Urinary bladder (tissue), 3 donors: ENCODE measurements at regions not wholly inside any gene's neighbourhood (a gene's known extent, or its start where the extent isn't known, plus 50 kb on each side); places are given as distances from the start of the nearest gene placed in this dataset.

Experiments
- DNase-seq: peaks from one replicate; pipeline ENCODE4 v3.0.0-alpha.2; 2015; ENCODE audit errors: extremely low spot score
- H3K27ac ChIP-seq: one replicate; pipeline ENCODE4 v1.5.1; 2013; ENCODE audit warnings: low read depth, mild to moderate bottlenecking, moderate library complexity
- H3K36me3 ChIP-seq: one replicate; pipeline ENCODE4 v1.6.1; 2013; ENCODE audit warnings: mild to moderate bottlenecking, moderate library complexity; ENCODE audit not compliant: insufficient read depth
- H3K4me1 ChIP-seq: one replicate; pipeline ENCODE4 v1.6.1; 2013; ENCODE audit warnings: mild to moderate bottlenecking, moderate library complexity; ENCODE audit not compliant: insufficient read depth
- H3K4me3 ChIP-seq: one replicate; pipeline ENCODE4 v1.5.1; 2013; ENCODE audit warnings: low read depth, low read length
- WGBS: extraction: QIAGEN DNeasy Blood & Tissue Kit; methylation state at CpG from one replicate; pipeline ENCODE4 v1.1.7; 2013; 5-methylcytosine and 5-hydroxymethylcytosine counted together
- donor health status: healthy with polysubstance abuse.
- donor health status: healthy.

- no peaks in the 10 kb centered on the region for H3K4me1 ChIP-seq
- no peaks in the 10 kb centered on the region for H3K36me3 ChIP-seq
- H3K4me3 ChIP-seq: no peak overlapping the region
- WGBS: 72% methylated on average over 2 of the region's 2 CpGs
- H3K27ac ChIP-seq: no peak overlapping the region
- no peak for DNase-seq
Measured at GRCh38 chr12:93944911-93945310, 203.5 kb upstream of the PLXNC1 start.

DNA sequence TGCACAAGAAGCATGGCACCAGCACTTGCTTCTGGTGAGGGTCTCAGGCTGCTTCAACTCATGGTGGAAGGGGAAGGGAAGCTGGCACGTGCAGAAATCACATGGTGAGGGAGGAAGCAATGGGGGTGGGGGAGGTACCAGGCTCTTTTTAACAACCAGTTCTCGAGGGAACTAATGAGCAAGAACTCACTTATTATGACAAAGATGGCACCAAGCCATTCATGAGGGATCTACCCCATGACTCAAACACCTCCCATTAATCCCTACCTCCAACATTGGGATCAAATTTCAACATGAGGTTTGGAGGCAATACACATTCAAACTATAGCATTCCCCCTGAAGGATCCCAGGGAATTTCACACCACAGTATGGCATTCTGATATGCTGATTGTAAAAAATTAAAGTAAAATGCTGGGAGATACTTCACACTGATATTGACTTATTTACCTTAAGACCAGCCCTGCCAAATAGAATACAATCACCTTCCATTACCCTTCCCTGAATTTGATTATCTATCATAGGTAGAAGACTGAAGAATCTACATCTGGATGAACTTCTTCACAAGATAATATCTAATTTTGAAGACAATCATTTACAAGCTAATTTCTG lies 201.7 kb upstream of the PLXNC1 start:
- no peaks in the 10 kb centered on the region for H3K4me1 ChIP-seq
- no peak overlapping the region for H3K27ac ChIP-seq
- DNase-seq: no peak
- WGBS: 58% methylated on average over 2 of the region's 2 CpGs
- no peaks in the 10 kb centered on the region for H3K36me3 ChIP-seq
- no peak overlapping the region for H3K4me3 ChIP-seq

DNA sequence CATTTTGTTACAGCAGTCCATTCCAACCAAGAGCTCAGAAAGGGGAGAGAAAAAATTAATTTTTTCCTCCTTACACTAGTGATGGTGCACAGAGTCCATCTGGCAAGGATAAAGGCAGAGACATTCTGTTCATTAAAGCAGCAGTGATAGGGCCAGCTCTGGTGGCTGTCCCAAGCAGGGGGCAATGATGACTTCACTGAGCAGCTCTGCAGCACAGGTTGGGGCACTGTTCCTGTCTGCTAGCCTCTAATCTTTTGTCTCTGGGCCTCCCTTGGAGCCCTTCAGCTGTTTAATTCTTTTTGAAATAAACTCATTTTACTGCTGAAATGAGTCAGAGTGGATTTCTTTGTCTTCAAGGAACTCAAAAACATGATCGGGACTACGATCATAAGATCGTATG lies 200.9 kb upstream of the PLXNC1 start:
- 93% methylated on average over 3 of the region's 3 CpGs for WGBS
- Histone ChIP-seq H3K36me3 (no peaks in the 10 kb centered on the region), H3K4me1 (no peaks in the 10 kb centered on the region), H3K27ac (no peak overlapping the region), H3K4me3 (no peak overlapping the region)
- no peak for DNase-seq

DNA sequence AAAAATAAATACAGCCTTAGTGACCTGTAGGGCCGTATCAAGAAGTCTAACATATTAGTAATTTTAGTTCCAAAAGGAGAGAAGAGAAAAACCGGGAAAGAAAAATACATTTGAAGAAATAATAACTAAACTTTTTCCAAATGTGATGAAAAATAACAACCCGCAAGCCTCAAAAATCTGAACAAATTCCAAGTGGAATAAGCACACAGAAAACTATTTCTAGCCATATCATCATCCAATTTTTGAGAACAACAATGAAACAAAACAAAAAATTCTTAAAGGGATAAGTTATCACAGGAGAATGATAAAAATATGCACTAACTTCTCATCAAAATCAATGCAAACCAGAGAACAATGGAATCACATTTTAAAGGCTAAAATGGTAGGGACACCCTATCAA lies 198.1 kb upstream of the PLXNC1 start:
- Histone ChIP-seq H3K27ac (no peak overlapping the region), H3K36me3 (no peaks in the 10 kb centered on the region), H3K4me1 (no peaks in the 10 kb centered on the region), H3K4me3 (no peak overlapping the region)
- no peak for DNase-seq
- 75% methylated on average over 3 of the region's 3 CpGs for WGBS

DNA sequence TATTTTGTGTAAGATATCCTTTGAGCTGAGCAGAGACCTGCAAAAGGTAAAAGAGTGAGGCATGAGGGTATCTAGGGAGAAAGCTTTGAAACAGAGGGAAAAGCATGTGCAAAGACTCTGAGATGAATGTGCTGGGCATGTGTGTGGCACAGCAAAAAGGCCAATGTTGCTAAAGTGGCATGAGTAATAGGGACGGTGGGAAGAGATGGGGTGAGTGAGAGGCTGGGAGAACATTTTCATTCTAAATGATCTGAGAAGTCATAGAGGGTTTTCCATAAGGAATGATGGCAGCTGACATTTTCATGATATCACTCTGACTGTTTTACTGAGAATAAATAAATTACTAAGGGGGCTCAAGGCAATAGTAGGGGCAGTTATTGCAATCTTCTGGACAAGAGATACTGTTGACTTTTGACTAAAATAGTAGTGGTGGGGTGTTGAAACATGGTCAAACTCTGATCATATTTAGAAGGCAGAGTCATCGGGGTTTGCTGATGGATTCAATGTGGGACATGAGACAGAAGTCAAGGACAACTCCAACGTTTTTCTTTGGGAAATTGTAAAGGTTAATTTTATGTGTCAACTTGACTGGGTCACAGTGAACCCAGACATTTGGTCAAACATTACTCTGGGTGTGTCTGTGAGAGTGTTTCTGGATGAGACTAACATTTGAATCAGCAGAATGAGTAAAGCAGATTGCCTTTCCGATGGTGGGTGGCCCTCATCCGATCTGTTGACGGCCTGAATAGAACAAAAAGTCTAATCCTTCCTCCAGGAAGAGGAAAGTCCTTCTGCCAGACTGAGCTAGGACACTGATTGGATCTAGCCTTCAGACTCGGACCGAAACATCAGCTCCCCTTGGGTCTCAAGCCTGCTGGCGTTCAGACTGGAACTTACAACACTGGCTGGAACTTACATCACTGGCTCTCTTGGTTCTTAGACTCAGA lies 193.9 kb upstream of the PLXNC1 start:
- no peak for DNase-seq
- 73% methylated on average over 9 of the region's 9 CpGs for WGBS
- no peak overlapping the region for H3K4me3 ChIP-seq
- H3K4me1 ChIP-seq: no peaks in the 10 kb centered on the region
- H3K36me3 ChIP-seq: no peaks in the 10 kb centered on the region
- no peak overlapping the region for H3K27ac ChIP-seq

DNA sequence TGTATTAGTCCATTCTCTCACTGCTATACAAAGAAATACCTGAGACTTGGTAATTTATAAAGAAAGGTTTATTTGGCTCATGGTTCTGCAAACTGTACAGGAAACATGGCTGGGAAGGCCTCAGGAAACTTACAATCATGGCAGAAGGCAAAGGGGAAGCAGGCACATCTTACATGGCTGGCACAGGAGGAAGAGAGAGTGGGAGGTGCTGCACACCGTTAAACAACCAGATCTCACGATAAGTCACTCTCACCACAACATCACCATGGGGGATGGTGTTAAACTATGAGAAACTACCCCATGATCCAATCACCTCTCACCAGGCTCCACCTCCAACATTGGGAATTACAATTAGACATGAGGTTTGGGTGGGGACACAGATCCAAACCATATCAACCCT lies 191.8 kb upstream of the PLXNC1 start:
- WGBS: 94% methylated on average over 2 of the region's 2 CpGs
- H3K4me3 ChIP-seq: no peak overlapping the region
- no peak overlapping the region for H3K27ac ChIP-seq
- no peaks in the 10 kb centered on the region for H3K36me3 ChIP-seq
- no peak for DNase-seq
- no peaks in the 10 kb centered on the region for H3K4me1 ChIP-seq

- H3K27ac ChIP-seq: no peak overlapping the region
- no peak overlapping the region for H3K4me3 ChIP-seq
- no peaks in the 10 kb centered on the region for H3K4me1 ChIP-seq
- H3K36me3 ChIP-seq: no peaks in the 10 kb centered on the region
- no peak for DNase-seq
- WGBS: 55% methylated on average over 1 of the region's 1 CpG
Measured at GRCh38 chr12:93957168-93957567, 191.2 kb upstream of the PLXNC1 start.

GRCh38 chr12:93957870-93958269 lies 190.5 kb upstream of the PLXNC1 start:
- Histone ChIP-seq H3K36me3 (no peaks in the 10 kb centered on the region), H3K4me3 (no peak overlapping the region), H3K27ac (no peak overlapping the region), H3K4me1 (no peaks in the 10 kb centered on the region)
- no peak for DNase-seq

DNA sequence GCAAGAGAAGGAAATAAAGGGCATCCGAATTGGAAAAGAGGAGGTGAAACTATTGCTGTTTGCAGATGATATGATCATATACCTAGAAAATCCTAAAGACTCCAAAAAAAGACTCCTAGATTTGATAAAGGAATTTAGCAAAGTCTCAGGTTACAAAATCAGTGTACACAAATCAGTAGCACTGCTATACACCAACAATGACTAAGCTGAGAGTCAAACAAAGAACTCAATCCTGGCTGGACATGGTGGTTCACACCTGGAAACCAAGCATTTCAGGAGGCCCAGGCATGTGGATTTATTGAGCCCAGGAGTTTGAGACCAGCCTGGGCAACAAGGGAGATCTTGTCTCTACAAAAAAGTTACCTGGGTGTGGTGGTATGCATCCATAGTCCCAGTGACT lies 188.7 kb upstream of the PLXNC1 start:
- 89% methylated on average over 1 of the region's 1 CpG for WGBS
- no peak overlapping the region for H3K27ac ChIP-seq
- H3K4me1 ChIP-seq: no peaks in the 10 kb centered on the region
- H3K4me3 ChIP-seq: no peak overlapping the region
- DNase-seq: no peak
- H3K36me3 ChIP-seq: no peaks in the 10 kb centered on the region

DNA sequence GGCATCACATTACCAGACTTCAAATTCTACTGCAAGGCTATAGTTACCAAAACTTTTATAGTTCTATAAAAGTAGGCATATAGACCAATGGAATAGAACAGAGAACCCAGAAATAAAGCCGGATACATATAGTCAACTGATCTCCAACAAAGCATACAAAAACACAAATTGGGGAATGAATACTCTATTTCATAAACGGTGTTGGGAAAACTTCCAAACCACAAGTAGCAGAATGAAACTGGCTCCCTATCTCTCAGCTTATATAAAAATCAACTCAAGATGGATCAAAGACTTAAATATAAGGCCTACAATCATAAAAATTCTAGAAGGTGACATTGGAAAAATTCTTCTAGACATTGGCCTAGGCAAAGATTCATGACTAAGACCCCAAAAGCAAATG lies 187.9 kb upstream of the PLXNC1 start:
- WGBS: 72% methylated on average over 2 of the region's 2 CpGs
- Histone ChIP-seq H3K36me3 (no peaks in the 10 kb centered on the region), H3K4me1 (no peaks in the 10 kb centered on the region), H3K4me3 (no peak overlapping the region), H3K27ac (no peak overlapping the region)
- DNase-seq: no peak

GRCh38 chr12:93962336-93962735 lies 186.0 kb upstream of the PLXNC1 start:
- WGBS: 95% methylated on average over 2 of the region's 2 CpGs
- H3K36me3 ChIP-seq: no peaks in the 10 kb centered on the region
- H3K27ac ChIP-seq: no peak overlapping the region
- no peak overlapping the region for H3K4me3 ChIP-seq
- no peaks in the 10 kb centered on the region for H3K4me1 ChIP-seq
- DNase-seq: no peak

DNA sequence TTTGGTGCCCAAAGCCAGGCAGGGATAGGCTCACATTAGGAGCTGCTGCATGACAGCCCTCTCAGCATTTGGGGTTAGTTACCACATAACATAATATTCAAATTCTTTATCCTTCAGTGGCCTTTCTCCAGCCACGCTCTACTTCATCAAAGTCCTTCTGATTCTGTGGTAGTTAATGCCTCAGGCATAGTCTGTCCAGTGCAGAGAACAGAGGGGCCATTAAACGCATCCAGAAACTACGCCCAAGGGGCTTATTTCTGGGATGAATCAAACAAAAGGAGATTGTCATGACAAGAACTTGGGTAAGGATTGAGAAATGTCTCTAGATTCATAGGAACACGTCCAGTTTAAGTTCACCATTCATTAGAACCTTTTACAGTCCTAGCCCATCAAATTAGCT lies 183.4 kb upstream of the PLXNC1 start:
- no peak for DNase-seq
- Histone ChIP-seq H3K4me3 (no peak overlapping the region), H3K27ac (no peak overlapping the region), H3K36me3 (no peaks in the 10 kb centered on the region), H3K4me1 (no peaks in the 10 kb centered on the region)
- 75% methylated on average over 4 of the region's 4 CpGs for WGBS

GRCh38 chr12:93966516-93967133 lies 181.8 kb upstream of the PLXNC1 start:
- Histone ChIP-seq H3K4me3 (no peak overlapping the region), H3K27ac (no peak overlapping the region), H3K4me1 (no peaks in the 10 kb centered on the region), H3K36me3 (no peaks in the 10 kb centered on the region)
- no peak for DNase-seq
- 100% methylated on average over 1 of the region's 1 CpG for WGBS

DNA sequence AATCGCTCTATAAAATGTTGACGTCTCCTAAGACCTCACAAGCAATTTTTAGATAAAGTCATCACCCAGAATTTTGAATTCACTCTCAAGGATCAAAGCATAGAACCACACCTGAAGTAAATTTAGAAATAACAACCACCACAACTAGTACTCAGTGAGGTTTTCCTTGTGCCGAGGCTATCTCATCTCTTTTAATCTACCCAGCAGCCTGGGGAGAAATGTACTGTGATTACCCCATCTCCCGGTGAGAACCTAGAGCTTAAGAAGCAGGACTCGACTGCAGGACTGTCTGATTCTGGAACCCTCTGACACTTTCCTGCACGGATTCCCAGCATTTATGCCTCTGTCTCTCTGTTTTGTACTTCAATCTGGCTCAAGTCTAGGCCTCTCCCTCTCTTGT lies 180.9 kb upstream of the PLXNC1 start:
- WGBS: 70% methylated on average over 6 of the region's 6 CpGs
- H3K4me3 ChIP-seq: no peak overlapping the region
- no peaks in the 10 kb centered on the region for H3K4me1 ChIP-seq
- no peak overlapping the region for H3K27ac ChIP-seq
- no peaks in the 10 kb centered on the region for H3K36me3 ChIP-seq
- DNase-seq: no peak
